HG03342 (cell line): ENCODE measurements at regions not wholly inside any gene's neighbourhood (a gene's known extent, or its start where the extent isn't known, plus 50 kb on each side); places are given as distances from the start of the nearest gene placed in this dataset.

Source experiments
- ATAC-seq: cut with Tn5 transposase; IDR thresholded peaks from one replicate; pipeline ENCODE4 v1.9.1; 2021; ENCODE audit warnings: mild to moderate bottlenecking, moderate library complexity; ENCODE audit not compliant: unreplicated experiment

GRCh38 chr3:152095472-152095871, 173.3 kb upstream of the MBNL1 start:
- ATAC-seq, result no peak

GRCh38 chr3:152096280-152096906, 172.3 kb upstream of the MBNL1 start:
- ATAC-seq, result no peak

GRCh38 chr3:152097120-152097519, 171.6 kb upstream of the MBNL1 start:
- no peak for ATAC-seq

- ATAC-seq, result no peak
Observed at GRCh38 chr3:152097770-152098169, 171.0 kb upstream of the MBNL1 start.

GRCh38 chr3:152100491-152101132, 168.1 kb upstream of the MBNL1 start:
- ATAC-seq, result peak; percentile 98

- no peak for ATAC-seq
Observed at GRCh38 chr3:152102410-152102809, 166.3 kb upstream of the MBNL1 start.

- no peak for ATAC-seq
Observed at GRCh38 chr3:152103257-152103656, 165.5 kb upstream of the MBNL1 start.

GRCh38 chr3:152104847-152105415, 163.8 kb upstream of the MBNL1 start:
- no peak for ATAC-seq

- no peak for ATAC-seq
Observed at GRCh38 chr3:152105446-152105845, 163.3 kb upstream of the MBNL1 start.

- ATAC-seq, result no peak
Observed at GRCh38 chr3:152109038-152109437, 159.7 kb upstream of the MBNL1 start.

- ATAC-seq, result no peak
Observed at GRCh38 chr3:152113413-152113812, 155.3 kb upstream of the MBNL1 start.

GRCh38 chr3:152113992-152114651, 154.6 kb upstream of the MBNL1 start:
- no peak for ATAC-seq

- ATAC-seq, result no peak
Observed at GRCh38 chr3:152120601-152121269, 148.0 kb upstream of the MBNL1 start.

- no peak for ATAC-seq
Observed at GRCh38 chr3:152121270-152121636, 147.5 kb upstream of the MBNL1 start.

GRCh38 chr3:152122851-152123250, 145.9 kb upstream of the MBNL1 start:
- ATAC-seq, result no peak

GRCh38 chr3:152123457-152123856, 145.3 kb upstream of the MBNL1 start:
- no peak for ATAC-seq

- ATAC-seq, result no peak
Observed at GRCh38 chr3:152126260-152126659, 142.5 kb upstream of the MBNL1 start.

- ATAC-seq, result peak; percentile 100
Observed at GRCh38 chr3:152127058-152127457, 141.7 kb upstream of the MBNL1 start.

- no peak for ATAC-seq
Observed at GRCh38 chr3:152128356-152128755, 140.4 kb upstream of the MBNL1 start.

- ATAC-seq, result no peak
Observed at GRCh38 chr3:152139651-152140050, 129.1 kb upstream of the MBNL1 start.

- no peak for ATAC-seq
Observed at GRCh38 chr3:152146461-152146860, 122.3 kb upstream of the MBNL1 start.
